ENCODE measurements at regions not wholly inside any gene's neighbourhood (a gene's known extent, or its start where the extent isn't known, plus 50 kb on each side); places are given as distances from the start of the nearest gene placed in this dataset.

- TF ChIP-seq ZFP30 (CRISPR knock-in tag; IDR thresholded peaks at IDR 0.05) = no peak
- TF ChIP-seq TSHZ2 (CRISPR knock-in tag; IDR thresholded peaks at IDR 0.05) = no peak
- no peak for TF ChIP-seq BACH2 (CRISPR knock-in tag; IDR thresholded peaks at IDR 0.05; ENCODE audit: borderline replicate concordance)
- TF ChIP-seq GLIS3 (CRISPR knock-in tag; IDR thresholded peaks at IDR 0.05) = no peak
- TF ChIP-seq ZC3H10 (CRISPR knock-in tag; IDR thresholded peaks at IDR 0.05) = no peak
- TF ChIP-seq OSR1 (CRISPR knock-in tag; IDR thresholded peaks at IDR 0.05) = no peak
- no peak for TF ChIP-seq TOX (CRISPR knock-in tag; IDR thresholded peaks at IDR 0.05; ENCODE audit: borderline replicate concordance)
Observed at GRCh38 chr5:36416605-36417004, 114.9 kb upstream of the RANBP3L start.

GRCh38 chr5:36417221-36417620 lies 115.5 kb upstream of the RANBP3L start:
- no peak for TF ChIP-seq PATZ1 (CRISPR knock-in tag; IDR thresholded peaks at IDR 0.05; ENCODE audit: borderline replicate concordance)
- no peak for TF ChIP-seq ESRRG (CRISPR knock-in tag; IDR thresholded peaks at IDR 0.05)
- TF ChIP-seq ZFP30 (CRISPR knock-in tag; IDR thresholded peaks at IDR 0.05) = no peak
- no peak for TF ChIP-seq TSHZ2 (CRISPR knock-in tag; IDR thresholded peaks at IDR 0.05)
- no peak for TF ChIP-seq ZNF8 (CRISPR knock-in tag; IDR thresholded peaks at IDR 0.05)
- no peak for TF ChIP-seq ZNF70 (CRISPR knock-in tag; IDR thresholded peaks at IDR 0.05)
- no peak for TF ChIP-seq CSRNP3 (CRISPR knock-in tag; IDR thresholded peaks at IDR 0.05)
- TF ChIP-seq ZC3H10 (CRISPR knock-in tag; IDR thresholded peaks at IDR 0.05) = no peak
- no peak for TF ChIP-seq OSR1 (CRISPR knock-in tag; IDR thresholded peaks at IDR 0.05)
- no peak for ATAC-seq

More at GRCh38 chr5:36416605-36417004, 114.9 kb upstream of the RANBP3L start:
- ATAC-seq = no peak

GRCh38 chr5:36417668-36418067 lies 116.0 kb upstream of the RANBP3L start:
- TF ChIP-seq ZNF565 (CRISPR knock-in tag; conservative IDR thresholded peaks at IDR 0.05; ENCODE audit: low read depth) (no peak), CSRNP3 (CRISPR knock-in tag; IDR thresholded peaks at IDR 0.05) (no peak), ESRRG (CRISPR knock-in tag; IDR thresholded peaks at IDR 0.05) (no peak), TCF4 (CRISPR knock-in tag; IDR thresholded peaks at IDR 0.05; ENCODE audit: borderline replicate concordance) (no peak), ZNF8 (CRISPR knock-in tag; IDR thresholded peaks at IDR 0.05) (no peak), BACH2 (CRISPR knock-in tag; IDR thresholded peaks at IDR 0.05; ENCODE audit: borderline replicate concordance) (no peak), ISL1 (CRISPR knock-in tag; IDR thresholded peaks at IDR 0.05) (no peak), ZNF70 (CRISPR knock-in tag; IDR thresholded peaks at IDR 0.05) (no peak)
- ATAC-seq = no peak
